ENCODE measurements at regions not wholly inside any gene's neighbourhood (a gene's known extent, or its start where the extent isn't known, plus 50 kb on each side); places are given as distances from the start of the nearest gene placed in this dataset.

GRCh38 chr21:16468184-16468583 is 738.4 kb downstream of the USP25 start:
- no peaks in the 10 kb centered on the region for H3K27me3 ChIP-seq (replicated peaks; ENCODE audit: insufficient read depth)
- no peak overlapping the region for H3K27ac ChIP-seq
- no peaks in the 10 kb centered on the region for H3K4me1 ChIP-seq (replicated peaks)
- TF ChIP-seq CTCF (IDR thresholded peaks at IDR 0.05) (no peak), POLR2A (IDR thresholded peaks at IDR 0.05) (no peak), POLR2AphosphoS5 (IDR thresholded peaks at IDR 0.05) (no peak)
- H3K9me3 ChIP-seq, result no peaks in the 10 kb centered on the region
- H3K4me3 ChIP-seq, result no peak overlapping the region
- 75% methylated on average over 2 of the region's 2 CpGs for WGBS
- no peaks in the 10 kb centered on the region for H3K36me3 ChIP-seq
- no peak for DNase-seq (ENCODE audit: low spot score)
- intact Hi-C loops (cut with DNase I), result no loop called here

- Histone ChIP-seq H3K27me3 (replicated peaks; ENCODE audit: insufficient read depth) (no peaks in the 10 kb centered on the region), H3K27ac (no peak overlapping the region), H3K4me1 (replicated peaks) (no peaks in the 10 kb centered on the region), H3K36me3 (no peaks in the 10 kb centered on the region), H3K9me3 (no peaks in the 10 kb centered on the region), H3K4me3 (no peak overlapping the region)
- no peak for DNase-seq (ENCODE audit: low spot score)
- intact Hi-C loops (cut with DNase I), result no loop called here
- 64% methylated on average over 2 of the region's 2 CpGs for WGBS
- TF ChIP-seq POLR2A (IDR thresholded peaks at IDR 0.05) (no peak), POLR2AphosphoS5 (IDR thresholded peaks at IDR 0.05) (no peak), CTCF (IDR thresholded peaks at IDR 0.05) (no peak)
Observed at GRCh38 chr21:16473988-16474387, 744.2 kb downstream of the USP25 start.

DNA sequence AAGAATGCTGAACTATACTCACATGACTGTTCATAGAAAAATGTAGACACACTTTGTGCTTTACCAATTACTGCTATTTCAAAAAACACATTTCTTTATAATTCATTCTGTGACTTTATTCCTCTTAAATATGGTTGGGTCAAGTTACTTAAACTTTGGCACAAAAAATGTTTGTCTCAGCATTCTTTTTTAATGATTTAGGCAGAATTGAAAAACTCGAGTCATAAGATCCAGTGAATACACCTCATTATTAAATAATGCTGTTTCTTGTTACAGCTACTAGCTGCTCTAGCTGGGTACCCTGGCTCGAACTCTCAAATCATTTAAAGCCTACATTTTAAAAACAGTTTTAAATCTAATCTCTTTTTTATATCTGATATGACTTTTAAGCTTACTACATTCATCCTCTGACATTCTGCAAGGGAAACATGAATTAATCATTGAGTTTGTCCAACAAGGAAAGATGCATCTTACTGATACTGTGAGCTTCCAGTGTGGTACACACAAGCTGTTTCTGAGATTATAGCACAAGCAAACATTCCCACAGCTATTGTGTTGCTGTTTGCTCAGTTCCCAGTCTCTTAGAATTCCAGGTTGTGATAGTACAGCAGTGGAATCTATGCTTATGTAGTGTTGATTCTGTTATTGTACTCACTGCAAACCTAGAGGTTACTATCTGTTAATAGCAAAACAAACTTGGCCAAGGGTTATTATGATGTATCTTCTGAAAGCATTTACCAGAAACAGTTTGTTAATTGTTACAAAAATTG is 746.5 kb downstream of the USP25 start:
- no peak overlapping the region for H3K27ac ChIP-seq
- TF ChIP-seq POLR2AphosphoS5 (IDR thresholded peaks at IDR 0.05), result no peak
- no peak for TF ChIP-seq POLR2A (IDR thresholded peaks at IDR 0.05)
- TF ChIP-seq CTCF (IDR thresholded peaks at IDR 0.05), result no peak
- WGBS, result 36% methylated on average over 2 of the region's 2 CpGs

GRCh38 chr21:16488042-16488441 is 758.3 kb downstream of the USP25 start:
- no peak overlapping the region for H3K27ac ChIP-seq

More for the DNA sequence above, 746.5 kb downstream of the USP25 start:
- no peaks in the 10 kb centered on the region for H3K4me1 ChIP-seq (replicated peaks)
- H3K27me3 ChIP-seq (replicated peaks; ENCODE audit: insufficient read depth), result no peaks in the 10 kb centered on the region
- H3K9me3 ChIP-seq, result no peaks in the 10 kb centered on the region
- no peak for DNase-seq (ENCODE audit: low spot score)
- no peaks in the 10 kb centered on the region for H3K36me3 ChIP-seq
- H3K4me3 ChIP-seq, result no peak overlapping the region
- intact Hi-C loops (cut with DNase I), result no loop called here

More at GRCh38 chr21:16488042-16488441, 758.3 kb downstream of the USP25 start:
- 72% methylated on average over 2 of the region's 2 CpGs for WGBS
- Histone ChIP-seq H3K27me3 (replicated peaks; ENCODE audit: insufficient read depth) (no peaks in the 10 kb centered on the region), H3K4me1 (replicated peaks) (peaks cover 3% of the 10 kb centered on the region), H3K36me3 (no peaks in the 10 kb centered on the region), H3K9me3 (no peaks in the 10 kb centered on the region), H3K4me3 (no peak overlapping the region)
- intact Hi-C loops (cut with DNase I), result no loop called here
- DNase-seq (ENCODE audit: low spot score), result no peak
- TF ChIP-seq CTCF (IDR thresholded peaks at IDR 0.05) (no peak), POLR2A (IDR thresholded peaks at IDR 0.05) (no peak), POLR2AphosphoS5 (IDR thresholded peaks at IDR 0.05) (no peak)

Measured in prostate gland (tissue), 2 donors.